GM23338 (cell line): ENCODE measurements at regions not wholly inside any gene's neighbourhood (a gene's known extent, or its start where the extent isn't known, plus 50 kb on each side); places are given as distances from the start of the nearest gene placed in this dataset.

Source experiments
- ATAC-seq: fragments of 200-7000 bp; cut with Tn5 transposase; 3 replicates; pipeline ENCODE4 v1.9.1; 2020
- DNase-seq: peaks from one replicate; pipeline ENCODE4 v3.0.0-alpha.2; 2015; ENCODE audit warnings: low spot score
- H2AFZ ChIP-seq: fragments of 200-600 bp; sonication (generic); 2 replicates; pipeline ENCODE4 v1.8.0; 2016; ENCODE audit warnings: antibody characterized with exemption, mild to moderate bottlenecking, moderate library complexity
- H3F3A ChIP-seq: fragments of 200-600 bp; sonication (generic); replicated peaks from 2 replicates; pipeline ENCODE4 v1.8.0; 2017; ENCODE audit warnings: antibody characterized with exemption, mixed run types, low read depth
- H3K27ac ChIP-seq: fragments of 200-600 bp; sonication (generic); 2 replicates; pipeline ENCODE4 v1.6.1; 2016; ENCODE audit warnings: low read depth
- H3K27me3 ChIP-seq: fragments of 200-600 bp; sonication (generic); 2 replicates; pipeline ENCODE4 v1.8.0; 2016; ENCODE audit warnings: mild to moderate bottlenecking, mixed run types, moderate library complexity; ENCODE audit not compliant: insufficient read depth
- H3K36me3 ChIP-seq: fragments of 200-600 bp; sonication (generic); 2 replicates; pipeline ENCODE4 v1.8.0; 2016; ENCODE audit warnings: mild to moderate bottlenecking; ENCODE audit not compliant: insufficient read depth
- H3K4me1 ChIP-seq: fragments of 200-600 bp; sonication (generic); 2 replicates; pipeline ENCODE4 v1.8.0; 2016; ENCODE audit warnings: mild to moderate bottlenecking, moderate library complexity; ENCODE audit not compliant: insufficient read depth
- H3K4me2 ChIP-seq: fragments of 200-600 bp; sonication (generic); 2 replicates; pipeline ENCODE4 v1.7.1; 2017; ENCODE audit warnings: mixed run types
- H3K4me3 ChIP-seq: fragments of 200-600 bp; sonication (generic); 2 replicates; pipeline ENCODE4 v1.6.1; 2016; ENCODE audit warnings: mixed run types
- H3K79me2 ChIP-seq: fragments of 200-600 bp; sonication (generic); replicated peaks from 2 replicates; pipeline ENCODE4 v1.8.0; 2017; ENCODE audit warnings: mild to moderate bottlenecking; ENCODE audit not compliant: insufficient read depth
- H3K9me2 ChIP-seq: fragments of 200-600 bp; sonication (generic); 2 replicates; pipeline ENCODE4 v1.8.0; 2017; ENCODE audit not compliant: insufficient read depth
- H4K20me1 ChIP-seq: fragments of 200-600 bp; sonication (generic); replicated peaks from 2 replicates; pipeline ENCODE4 v1.8.0; 2017; ENCODE audit warnings: mild to moderate bottlenecking; ENCODE audit not compliant: insufficient read depth
- H3K27ac Mint-ChIP-seq: 2 replicates; pipeline ENCODE4 v1.8.0; 2020; ENCODE audit warnings: inconsistent platforms, mild to moderate bottlenecking, moderate library complexity, mixed read lengths
- H3K27me3 Mint-ChIP-seq: 3 replicates; pipeline ENCODE4 v1.8.0; 2022; ENCODE audit warnings: low read depth, mild to moderate bottlenecking, moderate library complexity, mixed read lengths, inconsistent platforms; ENCODE audit not compliant: insufficient read depth, poor library complexity
- H3K36me3 Mint-ChIP-seq: 3 replicates; pipeline ENCODE4 v1.8.0; 2021; ENCODE audit warnings: low read depth, mild to moderate bottlenecking, inconsistent platforms, moderate library complexity, mixed read lengths
- H3K4me1 Mint-ChIP-seq: 3 replicates; pipeline ENCODE4 v1.8.0; 2020; ENCODE audit warnings: mild to moderate bottlenecking, inconsistent platforms, mixed read lengths
- H3K4me3 Mint-ChIP-seq: 3 replicates; pipeline ENCODE4 v1.8.0; 2021; ENCODE audit warnings: moderate library complexity, mild to moderate bottlenecking, inconsistent platforms, mixed read lengths
- H3K9me3 Mint-ChIP-seq: 3 replicates; pipeline ENCODE4 v1.8.0; 2020; ENCODE audit warnings: moderate library complexity, mild to moderate bottlenecking, inconsistent platforms, mixed read lengths
- EZH2phosphoT487 ChIP-seq: fragments of 200-600 bp; sonication (generic); IDR thresholded peaks from one replicate; pipeline ENCODE4 v1.8.1; 2018; ENCODE audit warnings: antibody characterized with exemption; ENCODE audit not compliant: unreplicated experiment
- NANOG ChIP-seq: IDR thresholded peaks from 2 replicates; pipeline ENCODE4 v1.6.1; 2016; ENCODE audit warnings: antibody characterized with exemption, borderline replicate concordance
- POLR2AphosphoS5 ChIP-seq: IDR thresholded peaks from 2 replicates; pipeline ENCODE4 v1.6.1; 2016; ENCODE audit warnings: antibody characterized with exemption, low read depth
- STAT1 ChIP-seq: IDR thresholded peaks from one replicate; pipeline ENCODE4 v1.6.1; 2016; ENCODE audit warnings: antibody characterized with exemption; ENCODE audit not compliant: unreplicated experiment
- ZNF114 ChIP-seq: fragments of 250-450 bp; sonication (Bioruptor Pico); IDR thresholded peaks from 2 replicates; pipeline ENCODE4 v1.5.0; 2020; ENCODE audit warnings: mild to moderate bottlenecking, moderate library complexity
- TF ChIP-seq, protein P1 (sequence below), 2 experiments: fragments of 200-600 bp in 1 of 2; sonication (generic) in 1 of 2; conservative IDR thresholded peaks; 2 replicates each; pipeline versions ENCODE4 v1.5.1 to v1.6.1; 2016 to 2017; ENCODE audit warnings: antibody characterized with exemption in 2 of 2, low read depth in 2 of 2, mild to moderate bottlenecking in 2 of 2, moderate library complexity in 1 of 2
- TF ChIP-seq, protein P2 (sequence below): IDR thresholded peaks from one replicate; pipeline ENCODE4 v1.6.1; 2018; ENCODE audit warnings: antibody characterized with exemption; ENCODE audit not compliant: unreplicated experiment

DNA sequence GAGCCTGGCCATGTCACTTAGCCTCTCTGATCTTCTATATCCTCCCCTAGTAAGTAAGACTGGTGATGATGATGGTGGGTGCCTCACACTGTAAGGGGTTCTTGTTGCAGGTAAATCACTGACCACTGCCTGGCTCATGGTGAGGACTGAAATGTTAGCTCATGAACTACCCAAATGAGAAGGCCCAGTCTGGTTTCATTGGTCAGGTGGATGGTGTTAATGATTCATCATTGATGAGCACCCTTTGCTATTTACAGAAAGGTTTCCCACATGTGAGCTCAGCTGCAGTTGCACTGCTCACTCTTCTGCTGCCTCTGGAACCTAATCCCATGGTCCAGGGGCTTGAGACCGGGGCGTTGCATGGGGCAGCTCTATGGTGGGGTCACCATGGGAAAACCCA is 417.7 kb downstream of the PRDM2 start (continued):
- TF ChIP-seq, protein P1, sequence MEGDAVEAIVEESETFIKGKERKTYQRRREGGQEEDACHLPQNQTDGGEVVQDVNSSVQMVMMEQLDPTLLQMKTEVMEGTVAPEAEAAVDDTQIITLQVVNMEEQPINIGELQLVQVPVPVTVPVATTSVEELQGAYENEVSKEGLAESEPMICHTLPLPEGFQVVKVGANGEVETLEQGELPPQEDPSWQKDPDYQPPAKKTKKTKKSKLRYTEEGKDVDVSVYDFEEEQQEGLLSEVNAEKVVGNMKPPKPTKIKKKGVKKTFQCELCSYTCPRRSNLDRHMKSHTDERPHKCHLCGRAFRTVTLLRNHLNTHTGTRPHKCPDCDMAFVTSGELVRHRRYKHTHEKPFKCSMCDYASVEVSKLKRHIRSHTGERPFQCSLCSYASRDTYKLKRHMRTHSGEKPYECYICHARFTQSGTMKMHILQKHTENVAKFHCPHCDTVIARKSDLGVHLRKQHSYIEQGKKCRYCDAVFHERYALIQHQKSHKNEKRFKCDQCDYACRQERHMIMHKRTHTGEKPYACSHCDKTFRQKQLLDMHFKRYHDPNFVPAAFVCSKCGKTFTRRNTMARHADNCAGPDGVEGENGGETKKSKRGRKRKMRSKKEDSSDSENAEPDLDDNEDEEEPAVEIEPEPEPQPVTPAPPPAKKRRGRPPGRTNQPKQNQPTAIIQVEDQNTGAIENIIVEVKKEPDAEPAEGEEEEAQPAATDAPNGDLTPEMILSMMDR (conservative IDR thresholded peaks at IDR 0.05; ENCODE audit: low read depth in 2 of 2): no peak
- TF ChIP-seq, protein P2, sequence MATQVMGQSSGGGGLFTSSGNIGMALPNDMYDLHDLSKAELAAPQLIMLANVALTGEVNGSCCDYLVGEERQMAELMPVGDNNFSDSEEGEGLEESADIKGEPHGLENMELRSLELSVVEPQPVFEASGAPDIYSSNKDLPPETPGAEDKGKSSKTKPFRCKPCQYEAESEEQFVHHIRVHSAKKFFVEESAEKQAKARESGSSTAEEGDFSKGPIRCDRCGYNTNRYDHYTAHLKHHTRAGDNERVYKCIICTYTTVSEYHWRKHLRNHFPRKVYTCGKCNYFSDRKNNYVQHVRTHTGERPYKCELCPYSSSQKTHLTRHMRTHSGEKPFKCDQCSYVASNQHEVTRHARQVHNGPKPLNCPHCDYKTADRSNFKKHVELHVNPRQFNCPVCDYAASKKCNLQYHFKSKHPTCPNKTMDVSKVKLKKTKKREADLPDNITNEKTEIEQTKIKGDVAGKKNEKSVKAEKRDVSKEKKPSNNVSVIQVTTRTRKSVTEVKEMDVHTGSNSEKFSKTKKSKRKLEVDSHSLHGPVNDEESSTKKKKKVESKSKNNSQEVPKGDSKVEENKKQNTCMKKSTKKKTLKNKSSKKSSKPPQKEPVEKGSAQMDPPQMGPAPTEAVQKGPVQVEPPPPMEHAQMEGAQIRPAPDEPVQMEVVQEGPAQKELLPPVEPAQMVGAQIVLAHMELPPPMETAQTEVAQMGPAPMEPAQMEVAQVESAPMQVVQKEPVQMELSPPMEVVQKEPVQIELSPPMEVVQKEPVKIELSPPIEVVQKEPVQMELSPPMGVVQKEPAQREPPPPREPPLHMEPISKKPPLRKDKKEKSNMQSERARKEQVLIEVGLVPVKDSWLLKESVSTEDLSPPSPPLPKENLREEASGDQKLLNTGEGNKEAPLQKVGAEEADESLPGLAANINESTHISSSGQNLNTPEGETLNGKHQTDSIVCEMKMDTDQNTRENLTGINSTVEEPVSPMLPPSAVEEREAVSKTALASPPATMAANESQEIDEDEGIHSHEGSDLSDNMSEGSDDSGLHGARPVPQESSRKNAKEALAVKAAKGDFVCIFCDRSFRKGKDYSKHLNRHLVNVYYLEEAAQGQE: no peak
- TF ChIP-seq STAT1: no peak
- no peak for TF ChIP-seq EZH2phosphoT487

DNA sequence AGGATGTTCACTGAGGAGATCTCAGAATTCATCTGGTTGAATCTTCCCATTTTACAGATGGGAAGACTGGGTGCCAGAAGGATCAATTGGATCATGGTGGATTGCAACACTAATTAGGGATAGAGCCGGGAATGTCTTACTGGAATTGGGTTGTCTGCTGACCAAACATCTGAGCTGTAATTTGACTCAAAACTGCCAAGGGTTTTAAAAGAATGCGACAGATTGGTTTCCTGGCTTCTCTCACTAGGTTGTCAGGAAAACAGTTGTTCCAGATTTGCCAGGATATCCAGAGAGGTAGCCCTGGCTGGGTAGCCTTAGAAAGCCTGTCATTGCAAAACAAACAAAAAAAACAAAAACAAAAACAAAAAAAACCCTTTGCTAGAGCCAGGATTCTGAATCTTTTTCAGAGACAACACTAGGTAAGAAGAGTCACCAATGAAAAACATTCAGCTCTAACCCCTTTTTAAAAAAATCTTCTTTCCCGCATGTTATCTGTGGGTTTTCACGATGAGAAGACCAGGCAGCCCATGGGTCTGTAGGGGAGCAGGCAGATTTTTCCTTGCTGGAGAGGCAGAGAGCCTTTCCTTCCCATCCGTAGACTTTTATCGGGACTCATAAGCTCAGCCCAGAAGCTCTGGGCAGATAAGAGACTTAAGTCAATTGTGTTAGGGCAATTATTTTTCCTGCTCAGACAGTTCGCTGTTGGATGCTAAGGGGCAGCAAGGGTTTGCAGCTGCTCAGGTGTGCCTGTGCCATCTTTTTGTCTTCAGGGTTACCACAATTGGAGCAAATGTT is 418.9 kb downstream of the PRDM2 start:
- no peak overlapping the region for H3K4me3 ChIP-seq
- DNase-seq (no peak), ATAC-seq (no peak)
- no peak overlapping the region for H3K4me2 ChIP-seq
- H3K4me1 ChIP-seq: peaks cover 7% of the 10 kb centered on the region
- H3K27ac Mint-ChIP-seq: no peak overlapping the region
- no peaks in the 10 kb centered on the region for H3K79me2 ChIP-seq
- no peaks in the 10 kb centered on the region for H3K36me3 ChIP-seq
- peaks cover 7% of the 10 kb centered on the region for H3K27me3 Mint-ChIP-seq
- H3K9me2 ChIP-seq: peaks cover 13% of the 10 kb centered on the region
- H3K4me1 Mint-ChIP-seq: peaks cover 8% of the 10 kb centered on the region
- no peaks in the 10 kb centered on the region for H3K27me3 ChIP-seq
- H3K9me3 Mint-ChIP-seq: peaks cover 36% of the 10 kb centered on the region
- H3K4me3 Mint-ChIP-seq: no peak overlapping the region
- no peaks in the 10 kb centered on the region for H4K20me1 ChIP-seq
- H3F3A ChIP-seq: no peaks in the 10 kb centered on the region
- H2AFZ ChIP-seq: no peak overlapping the region
- no peak overlapping the region for H3K27ac ChIP-seq
- H3K36me3 Mint-ChIP-seq: peaks cover 23% of the 10 kb centered on the region; the same call in 2 of the 3 replicates
- TF ChIP-seq ZNF114 (CRISPR knock-in tag) (no peak), NANOG (no peak), POLR2AphosphoS5 (no peak)
- TF ChIP-seq, protein P2: no peak
- TF ChIP-seq, protein P1 (conservative IDR thresholded peaks at IDR 0.05; ENCODE audit: low read depth in 2 of 2): no peak
